ENCODE measurements at regions not wholly inside any gene's neighbourhood (a gene's known extent, or its start where the extent isn't known, plus 50 kb on each side); places are given as distances from the start of the nearest gene placed in this dataset.

GRCh38 chr9:96069629-96070220 is 194.2 kb downstream of the ERCC6L2 start:
- Histone ChIP-seq H4K20me1 (ENCODE audit: insufficient read depth, low read length) (no peaks in the 10 kb centered on the region), H2AFZ (ENCODE audit: low read length) (no peak overlapping the region), H3K79me2 (ENCODE audit: insufficient read depth, low read depth, low read length) (no peaks in the 10 kb centered on the region), H3K4me2 (ENCODE audit: low read length) (no peak overlapping the region), H3K9me3 (ENCODE audit: low read length) (no peaks in the 10 kb centered on the region), H3K36me3 (ENCODE audit: insufficient read depth, low read length) (no peaks in the 10 kb centered on the region), H3K27ac (ENCODE audit: low read depth, low read length, poor library complexity, severe bottlenecking) (no peak overlapping the region), H3K4me1 (ENCODE audit: insufficient read depth, low read length, poor library complexity, severe bottlenecking) (no peaks in the 10 kb centered on the region), H3K4me3 (ENCODE audit: low read depth, low read length, poor library complexity, severe bottlenecking) (no peak overlapping the region), H3K9me2 (ENCODE audit: insufficient read depth, low read length) (no peaks in the 10 kb centered on the region)
- intact Hi-C loops (cut with micrococcal nuclease; ENCODE audit: unreplicated experiment): no loop called here
- TF ChIP-seq EZH2phosphoT487 (IDR thresholded peaks at IDR 0.05; ENCODE audit: borderline replicate concordance, low read depth, low read length) (no peak), CTCF (conservative IDR thresholded peaks at IDR 0.05; ENCODE audit: low read length) (no peak)
- ChIA-PET POLR2A (no interaction called here), CTCF (ENCODE audit: unreplicated experiment) (no interaction called here)
- no peak for DNase-seq (ENCODE audit: low spot score)
- no TSS peak for BruUV-seq (replicated peaks)

- TF ChIP-seq EZH2phosphoT487 (IDR thresholded peaks at IDR 0.05; ENCODE audit: borderline replicate concordance, low read depth, low read length) (no peak), CTCF (conservative IDR thresholded peaks at IDR 0.05; ENCODE audit: low read length) (no peak)
- Histone ChIP-seq H3K4me3 (ENCODE audit: low read depth, low read length, poor library complexity, severe bottlenecking) (no peak overlapping the region), H3K4me2 (ENCODE audit: low read length) (no peak overlapping the region), H3K9me2 (ENCODE audit: insufficient read depth, low read length) (no peaks in the 10 kb centered on the region), H3K79me2 (ENCODE audit: insufficient read depth, low read depth, low read length) (no peaks in the 10 kb centered on the region), H3K4me1 (ENCODE audit: insufficient read depth, low read length, poor library complexity, severe bottlenecking) (no peaks in the 10 kb centered on the region), H4K20me1 (ENCODE audit: insufficient read depth, low read length) (no peaks in the 10 kb centered on the region), H3K27ac (ENCODE audit: low read depth, low read length, poor library complexity, severe bottlenecking) (no peak overlapping the region), H3K9me3 (ENCODE audit: low read length) (no peaks in the 10 kb centered on the region), H3K36me3 (ENCODE audit: insufficient read depth, low read length) (no peaks in the 10 kb centered on the region), H2AFZ (ENCODE audit: low read length) (no peak overlapping the region)
- ChIA-PET POLR2A (interaction anchor here (1.0 kb wide), 1 partner anchor 422 kb away, joined by 3 read pairs; no protein-coding TSS in a partner anchor), CTCF (ENCODE audit: unreplicated experiment) (no interaction called here)
- BruUV-seq (replicated peaks): no TSS peak
- no peak for DNase-seq (ENCODE audit: low spot score)
- intact Hi-C loops (cut with micrococcal nuclease; ENCODE audit: unreplicated experiment): no loop called here
These were observed 193.0 kb downstream of the ERCC6L2 start for GRCh38 chr9:96068511-96068910.

- Histone ChIP-seq H3K9me2 (ENCODE audit: insufficient read depth, low read length) (no peaks in the 10 kb centered on the region), H3K27ac (ENCODE audit: low read depth, low read length, poor library complexity, severe bottlenecking) (no peak overlapping the region), H3K4me1 (ENCODE audit: insufficient read depth, low read length, poor library complexity, severe bottlenecking) (no peaks in the 10 kb centered on the region), H3K9me3 (ENCODE audit: low read length) (no peaks in the 10 kb centered on the region), H3K4me3 (ENCODE audit: low read depth, low read length, poor library complexity, severe bottlenecking) (no peak overlapping the region), H3K4me2 (ENCODE audit: low read length) (no peak overlapping the region), H3K79me2 (ENCODE audit: insufficient read depth, low read depth, low read length) (no peaks in the 10 kb centered on the region), H2AFZ (ENCODE audit: low read length) (no peak overlapping the region), H4K20me1 (ENCODE audit: insufficient read depth, low read length) (no peaks in the 10 kb centered on the region), H3K36me3 (ENCODE audit: insufficient read depth, low read length) (no peaks in the 10 kb centered on the region)
- BruUV-seq (replicated peaks): no TSS peak
- DNase-seq (ENCODE audit: low spot score): no peak
- intact Hi-C loops (cut with micrococcal nuclease; ENCODE audit: unreplicated experiment): no loop called here
- CTCF ChIA-PET (ENCODE audit: unreplicated experiment): no interaction called here
- TF ChIP-seq CTCF (conservative IDR thresholded peaks at IDR 0.05; ENCODE audit: low read length) (no peak), EZH2phosphoT487 (IDR thresholded peaks at IDR 0.05; ENCODE audit: borderline replicate concordance, low read depth, low read length) (no peak)
- POLR2A ChIA-PET: interaction anchor here (1.0 kb wide), 1 partner anchor 421 kb away, joined by 3 read pairs; no protein-coding TSS in a partner anchor
These were observed 192.1 kb downstream of the ERCC6L2 start for GRCh38 chr9:96067600-96067999.
